ENCODE measurements at regions not wholly inside any gene's neighbourhood (a gene's known extent, or its start where the extent isn't known, plus 50 kb on each side); places are given as distances from the start of the nearest gene placed in this dataset.

GRCh38 chr13:68851026-68851425 lies 1256.6 kb upstream of the ATXN8OS start:
- no peaks in the 10 kb centered on the region for H3K9me3 ChIP-seq
- ATAC-seq: peak in 1 of 2 donors; percentile 53
- TF ChIP-seq CTCF (IDR thresholded peaks at IDR 0.05): no peak

DNA sequence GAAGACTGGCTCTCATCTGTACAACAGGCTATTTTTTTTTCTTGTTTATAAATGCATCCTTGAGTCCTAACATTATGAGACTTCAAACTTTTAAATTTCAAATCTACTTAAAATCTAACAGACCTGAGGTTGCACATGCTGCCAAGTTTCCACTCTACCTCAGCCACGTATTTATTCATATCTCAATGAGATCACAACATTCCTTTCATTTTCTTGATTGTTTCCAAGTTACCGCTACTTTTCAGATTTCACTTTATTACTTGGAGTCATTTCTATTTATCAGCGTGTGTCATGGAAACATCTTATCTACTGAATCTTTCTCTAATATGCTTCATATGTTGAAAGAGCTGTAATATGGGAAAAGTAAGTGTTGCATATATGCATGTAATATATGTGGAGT lies 1257.5 kb upstream of the ATXN8OS start:
- TF ChIP-seq CTCF (IDR thresholded peaks at IDR 0.05): no peak
- Histone ChIP-seq H3K27me3 (ENCODE audit: low read depth) (no peaks in the 10 kb centered on the region), H3K9me3 (peaks cover 4% of the 10 kb centered on the region), H3K36me3 (no peaks in the 10 kb centered on the region), H3K27ac (no peak overlapping the region), H3K4me3 (no peak overlapping the region), H3K4me1 (no peaks in the 10 kb centered on the region)
- DNase-seq: no peak
- intact Hi-C loops (cut with DNase I): no loop called here
- peak in 1 of 2 donors; percentile 68 for ATAC-seq

More at GRCh38 chr13:68851026-68851425, 1256.6 kb upstream of the ATXN8OS start:
- no peak overlapping the region for H3K27ac ChIP-seq
- no peaks in the 10 kb centered on the region for H3K27me3 ChIP-seq (ENCODE audit: low read depth)
- no peaks in the 10 kb centered on the region for H3K36me3 ChIP-seq
- intact Hi-C loops (cut with DNase I): no loop called here
- DNase-seq: no peak
- H3K4me1 ChIP-seq: no peaks in the 10 kb centered on the region
- no peak overlapping the region for H3K4me3 ChIP-seq

DNA sequence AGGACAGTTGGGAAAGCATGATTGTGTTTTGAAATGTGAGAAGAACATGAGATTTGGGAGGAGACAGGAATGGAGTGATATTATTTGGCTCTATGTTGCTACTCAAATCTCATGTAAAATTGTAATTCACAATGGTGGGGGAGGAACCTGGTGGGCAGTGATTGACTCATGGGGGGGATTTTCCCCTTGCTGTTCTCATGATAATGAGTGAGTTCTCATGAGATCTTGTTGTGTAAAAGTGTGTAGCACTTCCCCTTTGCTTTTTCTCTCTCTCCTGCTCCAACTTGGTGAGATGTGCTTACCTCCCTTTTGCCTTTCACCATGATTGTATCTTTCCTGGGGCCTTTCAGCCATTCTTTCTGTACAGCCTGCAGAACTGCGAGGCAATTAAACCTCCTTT lies 1261.0 kb upstream of the ATXN8OS start:
- no peaks in the 10 kb centered on the region for H3K27me3 ChIP-seq (ENCODE audit: low read depth)
- no peaks in the 10 kb centered on the region for H3K4me1 ChIP-seq
- H3K27ac ChIP-seq: no peak overlapping the region
- intact Hi-C loops (cut with DNase I): no loop called here
- no peak for DNase-seq
- H3K4me3 ChIP-seq: no peak overlapping the region
- TF ChIP-seq CTCF (IDR thresholded peaks at IDR 0.05): no peak
- H3K9me3 ChIP-seq: peaks cover 4% of the 10 kb centered on the region
- no peaks in the 10 kb centered on the region for H3K36me3 ChIP-seq
- ATAC-seq: no peak

- Histone ChIP-seq H3K4me3 (no peak overlapping the region), H3K4me1 (no peaks in the 10 kb centered on the region), H3K27ac (no peak overlapping the region), H3K36me3 (no peaks in the 10 kb centered on the region), H3K9me3 (no peaks in the 10 kb centered on the region), H3K27me3 (ENCODE audit: low read depth) (no peaks in the 10 kb centered on the region)
- no peak for DNase-seq
- intact Hi-C loops (cut with DNase I): no loop called here
- TF ChIP-seq CTCF (IDR thresholded peaks at IDR 0.05): no peak
- ATAC-seq: no peak
Measured at GRCh38 chr13:68834375-68834774, 1273.3 kb upstream of the ATXN8OS start.

DNA sequence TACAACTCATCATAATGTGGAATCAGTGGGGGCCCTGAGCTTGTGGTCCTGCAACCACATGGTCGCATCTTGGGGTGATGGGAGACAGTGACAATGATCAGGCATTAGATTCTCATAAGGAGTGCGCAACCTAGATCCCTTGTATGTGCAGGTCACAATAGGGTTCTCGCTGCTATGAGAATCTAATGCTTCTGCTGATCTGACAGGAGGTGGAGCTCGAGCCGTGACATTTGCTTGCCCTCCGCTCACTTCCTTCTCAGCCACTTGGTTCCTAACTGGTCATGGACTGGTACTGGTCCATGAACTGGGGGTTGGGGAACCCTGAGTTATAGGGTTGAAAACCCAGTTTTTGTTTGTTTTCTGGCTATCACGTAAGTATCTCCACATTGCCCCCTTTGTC lies 1290.9 kb upstream of the ATXN8OS start:
- no peak for TF ChIP-seq CTCF (IDR thresholded peaks at IDR 0.05)
- H3K9me3 ChIP-seq: no peaks in the 10 kb centered on the region

More for the DNA sequence above, 1290.9 kb upstream of the ATXN8OS start:
- Histone ChIP-seq H3K27me3 (ENCODE audit: low read depth) (no peaks in the 10 kb centered on the region), H3K4me1 (no peaks in the 10 kb centered on the region), H3K36me3 (no peaks in the 10 kb centered on the region), H3K27ac (no peak overlapping the region), H3K4me3 (no peak overlapping the region)
- intact Hi-C loops (cut with DNase I): no loop called here
- DNase-seq: no peak
- ATAC-seq: no peak

All from lower lobe of right lung (tissue), 2 donors.